IMR-90 (cell line): ENCODE measurements at regions not wholly inside any gene's neighbourhood (a gene's known extent, or its start where the extent isn't known, plus 50 kb on each side); places are given as distances from the start of the nearest gene placed in this dataset.
"Not testable (repeated sequence)": the region's sequence is repeated elsewhere in the genome, so short reads cannot be mapped to it uniquely, and the experiment has no call there.

ENCODE experiments used
- BHLHE40 ChIP-seq: fragments of 150-350 bp; IDR thresholded peaks from 2 replicates; pipeline ENCODE4 v1.6.1; 2016; ENCODE audit warnings: mild to moderate bottlenecking, low read depth, low read length
- CEBPB ChIP-seq: IDR thresholded peaks from 2 replicates; pipeline ENCODE4 v1.6.1; 2012; ENCODE audit warnings: low read depth, low read length, improper control_type of control experiment
- MAFK ChIP-seq: IDR thresholded peaks from 2 replicates; pipeline ENCODE4 v1.6.1; 2012; ENCODE audit warnings: low read depth, low read length, improper control_type of control experiment
- MXI1 ChIP-seq: IDR thresholded peaks from 2 replicates; pipeline ENCODE4 v1.6.1; 2012; ENCODE audit warnings: low read depth, mild to moderate bottlenecking, low read length, moderate library complexity, borderline replicate concordance
- POLR2A ChIP-seq: IDR thresholded peaks from 2 replicates; pipeline ENCODE4 v1.6.1; 2012; ENCODE audit warnings: mild to moderate bottlenecking, low read depth, low read length
- RAD21 ChIP-seq: IDR thresholded peaks from 2 replicates; pipeline ENCODE4 v1.6.1; 2012; ENCODE audit warnings: low read length, improper control_type of control experiment
- TF ChIP-seq, protein P1 (sequence below): conservative IDR thresholded peaks from 2 replicates; pipeline ENCODE4 v1.5.1; 2012; ENCODE audit warnings: mild to moderate bottlenecking, low read depth, low read length, improper control_type of control experiment

GRCh38 chr6:67878216-67878615 is 756.9 kb upstream of the ADGRB3 start:
- TF ChIP-seq MXI1, CEBPB, POLR2A, MAFK, BHLHE40, RAD21: not testable (repeated sequence)
- TF ChIP-seq, protein P1, sequence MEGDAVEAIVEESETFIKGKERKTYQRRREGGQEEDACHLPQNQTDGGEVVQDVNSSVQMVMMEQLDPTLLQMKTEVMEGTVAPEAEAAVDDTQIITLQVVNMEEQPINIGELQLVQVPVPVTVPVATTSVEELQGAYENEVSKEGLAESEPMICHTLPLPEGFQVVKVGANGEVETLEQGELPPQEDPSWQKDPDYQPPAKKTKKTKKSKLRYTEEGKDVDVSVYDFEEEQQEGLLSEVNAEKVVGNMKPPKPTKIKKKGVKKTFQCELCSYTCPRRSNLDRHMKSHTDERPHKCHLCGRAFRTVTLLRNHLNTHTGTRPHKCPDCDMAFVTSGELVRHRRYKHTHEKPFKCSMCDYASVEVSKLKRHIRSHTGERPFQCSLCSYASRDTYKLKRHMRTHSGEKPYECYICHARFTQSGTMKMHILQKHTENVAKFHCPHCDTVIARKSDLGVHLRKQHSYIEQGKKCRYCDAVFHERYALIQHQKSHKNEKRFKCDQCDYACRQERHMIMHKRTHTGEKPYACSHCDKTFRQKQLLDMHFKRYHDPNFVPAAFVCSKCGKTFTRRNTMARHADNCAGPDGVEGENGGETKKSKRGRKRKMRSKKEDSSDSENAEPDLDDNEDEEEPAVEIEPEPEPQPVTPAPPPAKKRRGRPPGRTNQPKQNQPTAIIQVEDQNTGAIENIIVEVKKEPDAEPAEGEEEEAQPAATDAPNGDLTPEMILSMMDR, result not testable (repeated sequence)
